GM12891 (cell line): ENCODE measurements at regions not wholly inside any gene's neighbourhood (a gene's known extent, or its start where the extent isn't known, plus 50 kb on each side); places are given as distances from the start of the nearest gene placed in this dataset.

Experiments used
- DNase-seq: peaks from one replicate; pipeline ENCODE4 v3.0.0; 2011; ENCODE audit warnings: low spot score; ENCODE audit not compliant: insufficient read length
- FAIRE-seq: peaks from 2 replicates; lab custom pipeline; 2011; peaks lifted over from hg19 to GRCh38; lab: Jason Lieb, UNC
- PAX5 ChIP-seq: IDR thresholded peaks from 2 replicates; pipeline ENCODE4 v1.6.1; 2011; ENCODE audit warnings: low read length, moderate library complexity, mild to moderate bottlenecking; ENCODE audit not compliant: insufficient read depth, severe bottlenecking
- POLR2A ChIP-seq: IDR thresholded peaks from 2 replicates; pipeline ENCODE4 v1.6.1; 2011; ENCODE audit warnings: low read depth, low read length, control low read depth
- POLR2AphosphoS5 ChIP-seq: IDR thresholded peaks from 2 replicates; pipeline ENCODE4 v1.6.1; 2011; ENCODE audit warnings: low read depth, low read length, control low read depth
- POU2F2 ChIP-seq: IDR thresholded peaks from 2 replicates; pipeline ENCODE4 v1.6.1; 2011; ENCODE audit warnings: low read depth, mild to moderate bottlenecking, control low read depth, low read length, moderate library complexity
- SPI1 ChIP-seq: IDR thresholded peaks from 2 replicates; pipeline ENCODE4 v1.6.1; 2011; ENCODE audit warnings: low read depth, low read length, control low read depth
- TAF1 ChIP-seq: IDR thresholded peaks from 2 replicates; pipeline ENCODE4 v1.6.1; 2011; ENCODE audit warnings: low read depth, low read length, control low read depth

DNA sequence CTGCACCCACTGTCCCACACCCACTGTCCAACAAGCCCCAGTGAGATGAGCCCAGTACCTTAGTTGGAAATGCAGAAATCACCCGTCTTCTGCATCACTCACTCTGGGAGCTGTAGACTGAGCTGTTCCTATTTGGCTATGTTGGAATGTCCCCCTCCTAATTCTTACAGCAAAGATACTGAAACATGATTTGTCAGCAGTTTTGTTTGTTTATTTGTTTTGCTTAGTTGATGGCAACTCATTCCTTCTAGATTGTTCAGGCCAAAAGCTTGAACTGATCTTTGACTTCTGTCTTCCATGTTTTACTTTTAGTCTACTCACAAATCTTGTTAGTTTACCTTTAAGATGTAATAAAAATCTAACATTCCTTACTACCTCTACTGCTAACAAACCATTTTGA, 233.6 kb upstream of the MIS18BP1 start:
- FAIRE-seq (no peak), DNase-seq (no peak)
- TF ChIP-seq PAX5 (no peak), POU2F2 (no peak), SPI1 (no peak), POLR2A (no peak), TAF1 (no peak), POLR2AphosphoS5 (no peak)

DNA sequence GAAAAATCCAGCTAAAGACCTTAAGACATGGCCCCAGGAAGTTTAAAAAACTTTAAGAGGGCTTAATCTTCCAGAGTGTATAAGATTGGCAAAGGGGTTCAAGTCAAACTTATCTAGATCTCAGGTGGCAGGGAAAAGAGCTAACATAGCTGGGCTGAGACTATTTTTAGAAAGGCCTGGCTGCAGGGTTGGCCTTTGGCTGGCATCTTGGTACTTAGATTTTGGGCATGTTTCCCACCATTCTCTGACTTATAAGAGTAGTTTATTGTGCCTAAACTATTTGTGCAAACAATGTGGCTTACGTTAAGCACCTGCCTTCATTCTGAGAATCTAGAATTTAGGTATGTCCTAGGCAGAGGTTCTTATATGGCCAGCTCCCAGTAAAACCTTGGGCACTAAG, 214.0 kb upstream of the MIS18BP1 start:
- FAIRE-seq = no peak
- TF ChIP-seq POLR2AphosphoS5 = no peak
- TF ChIP-seq SPI1 = no peak
- no peak for TF ChIP-seq PAX5
- no peak for TF ChIP-seq POLR2A
- TF ChIP-seq POU2F2 = no peak
- TF ChIP-seq TAF1 = no peak
- no peak for DNase-seq

DNA sequence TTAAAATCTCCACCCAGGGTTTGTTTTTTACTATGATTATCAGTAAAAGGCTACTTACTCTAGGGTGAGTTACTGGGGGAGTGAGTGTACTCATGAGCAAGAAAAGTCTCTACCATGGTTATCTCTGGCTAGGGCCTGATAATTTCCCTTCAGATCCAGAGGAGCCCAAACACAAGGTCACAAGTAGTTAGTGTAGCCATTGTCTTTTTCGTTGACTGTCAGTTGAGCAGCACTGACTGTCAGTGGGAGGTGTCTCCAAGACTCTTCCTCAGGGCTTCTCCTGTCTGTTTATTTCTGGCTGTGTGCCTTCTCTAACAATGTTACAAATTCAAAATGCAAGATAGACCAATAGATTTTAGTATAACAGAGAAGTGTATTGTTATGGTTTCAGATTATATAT, 181.2 kb upstream of the MIS18BP1 start:
- no peak for TF ChIP-seq SPI1
- no peak for TF ChIP-seq POLR2A
- TF ChIP-seq TAF1 = no peak
- DNase-seq = no peak
- FAIRE-seq = no peak

DNA sequence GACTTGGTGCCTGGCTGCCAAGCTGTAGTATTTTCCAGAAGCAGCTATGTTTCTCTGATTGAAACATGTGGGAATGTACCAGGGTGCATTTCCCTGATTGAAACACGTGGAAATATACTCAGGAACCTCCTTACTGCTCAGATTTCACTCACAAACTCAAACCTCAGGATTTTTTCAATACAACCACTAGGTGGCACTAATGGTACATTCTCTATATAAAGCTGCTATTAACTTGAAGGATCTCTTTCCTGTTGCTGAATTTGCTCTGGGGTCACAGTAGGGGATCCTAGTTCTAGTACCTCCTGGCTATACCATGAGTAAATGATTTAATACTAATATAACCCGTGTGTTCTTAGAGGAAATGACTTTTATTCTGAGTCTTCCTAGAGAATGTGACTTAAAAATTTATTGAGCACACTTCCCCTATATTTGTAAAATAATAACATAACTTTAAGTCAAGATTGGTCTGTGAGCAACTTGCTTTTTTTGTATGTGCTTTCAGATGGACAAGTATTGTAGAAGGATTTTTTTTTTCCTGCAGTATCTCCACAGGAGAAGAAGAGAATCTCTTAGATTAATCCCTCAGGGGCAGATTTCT, 173.8 kb upstream of the MIS18BP1 start:
- TF ChIP-seq POLR2AphosphoS5 = no peak
- no peak for TF ChIP-seq POU2F2
- TF ChIP-seq SPI1 = no peak
- TF ChIP-seq TAF1 = no peak
- no peak for TF ChIP-seq PAX5
- no peak for TF ChIP-seq POLR2A
- DNase-seq (no peak), FAIRE-seq (no peak)

DNA sequence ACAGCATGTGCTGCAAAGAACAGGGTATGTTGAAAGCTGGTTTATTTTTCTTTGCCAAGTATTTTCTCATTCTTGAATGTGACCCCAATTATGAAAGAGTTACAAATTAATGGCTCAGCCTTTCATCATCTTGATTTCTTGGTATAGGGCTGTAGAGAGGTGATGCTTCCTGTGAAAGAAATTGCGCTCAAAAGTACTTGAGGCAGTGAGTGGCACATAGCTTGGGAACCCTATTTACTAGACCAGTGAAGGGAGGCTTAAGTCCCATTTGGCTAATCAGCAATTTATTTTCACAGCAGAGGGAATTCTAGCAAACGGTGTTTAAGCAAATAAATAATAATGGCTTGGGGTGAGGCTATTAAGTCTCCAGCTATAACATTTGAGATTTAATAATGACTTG, 153.9 kb upstream of the MIS18BP1 start:
- TF ChIP-seq POLR2AphosphoS5 (no peak), PAX5 (no peak), TAF1 (no peak), POU2F2 (no peak), SPI1 (no peak), POLR2A (no peak)
- FAIRE-seq (no peak), DNase-seq (no peak)

DNA sequence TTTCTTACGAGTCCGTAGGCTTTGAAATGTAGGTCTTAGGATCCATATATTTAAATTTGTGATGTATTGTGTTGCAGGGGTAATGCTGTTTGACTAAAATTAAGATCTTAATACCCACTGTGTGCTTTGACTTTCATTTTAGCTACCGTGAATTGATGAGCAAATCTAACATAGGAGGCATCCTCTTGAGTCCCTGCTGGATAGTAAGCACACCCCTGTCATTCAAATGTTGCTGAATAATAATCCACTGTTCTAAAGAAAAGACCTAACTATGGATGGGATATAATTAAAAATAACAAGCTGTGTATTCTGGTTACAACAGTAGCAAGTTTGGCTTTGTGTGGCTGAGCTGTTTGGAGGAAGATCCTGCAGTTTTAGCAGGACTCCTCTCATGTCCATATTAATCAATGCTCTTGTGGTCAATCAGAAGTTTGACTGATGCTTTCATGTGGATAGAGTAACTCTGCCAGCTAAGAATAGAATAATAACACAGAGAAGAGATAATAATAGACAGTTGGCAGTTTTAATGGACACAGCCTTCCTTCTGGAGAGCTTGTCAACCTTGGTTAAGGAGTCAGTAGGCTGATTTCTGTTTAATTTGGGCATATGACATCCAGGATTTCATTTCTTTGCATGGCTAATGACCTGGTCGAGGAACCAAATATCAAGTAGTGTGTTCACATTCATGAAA, 148.1 kb upstream of the MIS18BP1 start:
- TF ChIP-seq SPI1 = no peak
- no peak for TF ChIP-seq POU2F2
- no peak for TF ChIP-seq POLR2A
- TF ChIP-seq TAF1 = no peak
- TF ChIP-seq PAX5 = no peak
- no peak for TF ChIP-seq POLR2AphosphoS5
- FAIRE-seq (no peak), DNase-seq (no peak)

DNA sequence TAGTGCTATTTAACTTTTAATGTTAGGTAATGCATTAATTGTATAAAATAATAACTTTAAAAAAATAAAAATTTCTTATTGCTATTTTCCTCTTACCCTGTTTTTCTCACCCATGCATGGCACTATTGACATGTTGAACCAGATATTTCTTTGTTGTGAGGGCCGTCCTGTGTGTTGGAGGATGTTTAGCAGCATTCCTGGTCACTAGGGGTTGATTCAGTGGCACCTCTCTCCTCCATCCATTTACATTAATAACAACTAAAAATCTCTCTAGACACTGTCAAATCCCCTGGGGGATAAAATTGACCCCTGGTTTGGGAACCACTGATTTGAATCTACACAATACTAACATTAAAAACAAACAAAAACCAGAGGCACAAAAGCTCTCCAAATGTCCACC, 147.5 kb upstream of the MIS18BP1 start:
- no peak for FAIRE-seq

DNA sequence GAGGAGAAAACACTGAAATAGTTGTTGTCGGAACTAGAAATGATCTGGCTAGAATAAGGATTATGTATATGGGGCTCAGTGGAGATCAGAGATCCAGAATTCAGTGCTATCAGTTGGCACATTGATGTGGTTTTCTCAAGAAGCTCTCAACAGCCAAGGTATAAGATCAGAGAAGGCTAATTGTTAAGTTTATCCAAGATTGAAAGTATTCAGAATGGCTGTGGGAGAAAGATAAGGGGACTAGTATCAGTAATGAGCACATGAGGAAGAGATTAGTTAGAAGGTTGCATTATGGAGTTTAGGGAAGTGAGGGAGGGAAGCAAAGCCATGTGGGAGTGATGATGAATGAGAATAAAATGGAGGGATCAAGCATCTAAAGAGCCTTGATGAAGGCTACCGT, 128.1 kb upstream of the MIS18BP1 start:
- TF ChIP-seq SPI1 = no peak
- TF ChIP-seq POLR2AphosphoS5 = no peak
- TF ChIP-seq TAF1 = no peak
- no peak for DNase-seq
- no peak for FAIRE-seq

More for the DNA sequence above, 147.5 kb upstream of the MIS18BP1 start:
- no peak for TF ChIP-seq PAX5
- no peak for TF ChIP-seq POLR2A
- TF ChIP-seq SPI1 = no peak
- TF ChIP-seq POU2F2 = no peak
- TF ChIP-seq POLR2AphosphoS5 = no peak
- no peak for TF ChIP-seq TAF1
- DNase-seq = no peak

DNA sequence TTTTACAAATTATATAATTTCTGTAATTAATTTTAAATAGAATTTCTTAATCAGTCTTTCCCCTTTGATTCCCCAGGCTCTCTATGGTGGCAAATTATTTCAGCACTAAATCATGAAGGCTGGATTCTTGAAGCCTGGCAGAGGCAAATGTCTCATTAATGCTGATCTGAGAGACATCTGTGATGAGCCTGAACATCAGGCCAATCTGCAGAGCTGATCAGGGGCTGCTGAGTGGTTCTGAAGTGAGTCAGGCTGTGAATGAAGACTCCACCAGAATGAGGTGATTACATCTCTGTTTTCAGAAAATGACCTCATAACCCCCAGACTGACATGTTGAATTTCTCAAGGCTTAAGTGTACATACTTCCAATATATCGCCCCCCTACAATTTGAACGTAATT, 124.2 kb upstream of the MIS18BP1 start:
- no peak for TF ChIP-seq TAF1
- TF ChIP-seq POLR2A = no peak
- TF ChIP-seq POU2F2 = no peak
- TF ChIP-seq PAX5 = no peak
- no peak for TF ChIP-seq POLR2AphosphoS5
- TF ChIP-seq SPI1 = no peak
- DNase-seq (no peak), FAIRE-seq (no peak)

DNA sequence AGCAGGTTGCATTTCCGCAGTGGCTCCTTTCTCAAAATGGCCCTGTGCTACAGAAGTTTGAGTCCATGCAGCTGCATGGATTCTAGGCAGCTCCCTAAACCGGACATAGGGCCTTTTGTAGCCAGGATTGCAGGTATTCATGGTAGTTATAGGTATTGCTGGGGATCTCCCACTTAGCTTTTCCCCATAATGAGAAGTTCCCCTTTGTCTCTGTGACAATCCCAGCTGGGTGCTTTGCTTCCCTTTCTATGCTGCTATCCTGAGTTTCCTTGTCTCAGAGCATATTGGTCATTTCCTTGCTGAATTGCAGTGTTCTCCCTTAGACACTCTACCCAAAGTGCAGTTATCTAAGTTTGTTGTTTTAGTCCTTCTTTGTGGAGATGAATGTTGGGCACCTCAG, 120.9 kb upstream of the MIS18BP1 start:
- DNase-seq (no peak), FAIRE-seq (no peak)
- TF ChIP-seq POLR2A = no peak
- TF ChIP-seq TAF1 = no peak
- TF ChIP-seq SPI1 = no peak
- no peak for TF ChIP-seq POU2F2
